ENCODE measurements at regions not wholly inside any gene's neighbourhood (a gene's known extent, or its start where the extent isn't known, plus 50 kb on each side); places are given as distances from the start of the nearest gene placed in this dataset.

DNA sequence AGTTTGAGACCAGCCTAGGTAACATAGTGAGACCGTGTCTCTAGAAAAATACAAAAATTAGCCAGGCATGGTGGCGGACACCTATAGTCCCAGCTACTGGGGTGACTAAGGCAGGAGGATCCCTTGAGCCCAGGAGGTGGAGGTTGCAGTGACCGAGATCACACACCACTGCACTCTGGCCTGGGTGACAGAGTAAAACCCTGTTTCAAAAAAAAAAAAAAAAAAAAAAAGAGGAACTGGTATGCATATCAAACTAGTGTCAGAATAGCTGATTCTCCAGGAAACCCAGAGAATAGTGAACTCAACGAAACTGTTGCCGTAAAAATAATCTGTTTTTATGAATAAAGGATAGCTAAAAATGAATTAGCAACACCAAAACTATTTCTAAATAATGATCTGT, 126.6 kb upstream of the BASP1 start:
- Mint-ChIP-seq H3K4me3 (no peak overlapping the region), H3K27me3 (no peaks in the 10 kb centered on the region), H3K4me1 (ENCODE audit: low read depth) (no peaks in the 10 kb centered on the region), H3K27ac (no peak overlapping the region), H3K36me3 (ENCODE audit: low read depth) (no peaks in the 10 kb centered on the region), H3K9me3 (peaks cover 1% of the 10 kb centered on the region)
- POLR2A ChIA-PET, result no interaction called here
- ATAC-seq (no peak), DNase-seq (no peak)
- CTCF ChIA-PET, result no interaction called here
- TF ChIP-seq, protein P1, sequence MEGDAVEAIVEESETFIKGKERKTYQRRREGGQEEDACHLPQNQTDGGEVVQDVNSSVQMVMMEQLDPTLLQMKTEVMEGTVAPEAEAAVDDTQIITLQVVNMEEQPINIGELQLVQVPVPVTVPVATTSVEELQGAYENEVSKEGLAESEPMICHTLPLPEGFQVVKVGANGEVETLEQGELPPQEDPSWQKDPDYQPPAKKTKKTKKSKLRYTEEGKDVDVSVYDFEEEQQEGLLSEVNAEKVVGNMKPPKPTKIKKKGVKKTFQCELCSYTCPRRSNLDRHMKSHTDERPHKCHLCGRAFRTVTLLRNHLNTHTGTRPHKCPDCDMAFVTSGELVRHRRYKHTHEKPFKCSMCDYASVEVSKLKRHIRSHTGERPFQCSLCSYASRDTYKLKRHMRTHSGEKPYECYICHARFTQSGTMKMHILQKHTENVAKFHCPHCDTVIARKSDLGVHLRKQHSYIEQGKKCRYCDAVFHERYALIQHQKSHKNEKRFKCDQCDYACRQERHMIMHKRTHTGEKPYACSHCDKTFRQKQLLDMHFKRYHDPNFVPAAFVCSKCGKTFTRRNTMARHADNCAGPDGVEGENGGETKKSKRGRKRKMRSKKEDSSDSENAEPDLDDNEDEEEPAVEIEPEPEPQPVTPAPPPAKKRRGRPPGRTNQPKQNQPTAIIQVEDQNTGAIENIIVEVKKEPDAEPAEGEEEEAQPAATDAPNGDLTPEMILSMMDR (IDR thresholded peaks at IDR 0.05), result no peak
- intact Hi-C loops (cut with micrococcal nuclease), result no loop called here

DNA sequence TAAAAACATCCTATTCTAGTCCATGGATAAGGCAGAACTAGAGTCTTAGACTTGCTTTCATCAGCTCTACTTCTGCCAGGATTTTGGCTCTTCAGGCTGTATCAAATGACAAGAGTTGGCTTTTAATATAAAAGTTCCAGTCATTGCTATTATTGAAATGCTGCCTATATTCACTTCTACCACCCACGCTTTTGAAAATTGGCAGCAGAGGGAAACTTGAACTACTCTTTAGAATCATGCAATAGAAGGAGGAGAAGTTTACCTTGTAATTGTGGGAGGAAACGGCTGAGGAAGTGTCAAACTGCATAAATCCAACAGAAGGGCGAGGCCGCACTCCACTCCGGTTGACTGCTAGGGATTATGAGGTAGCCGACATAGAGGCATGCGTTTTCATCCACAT, 122.6 kb upstream of the BASP1 start:
- no peaks in the 10 kb centered on the region for H3K4me1 Mint-ChIP-seq (ENCODE audit: low read depth)
- ATAC-seq, result no peak
- CTCF ChIA-PET, result no interaction called here

DNA sequence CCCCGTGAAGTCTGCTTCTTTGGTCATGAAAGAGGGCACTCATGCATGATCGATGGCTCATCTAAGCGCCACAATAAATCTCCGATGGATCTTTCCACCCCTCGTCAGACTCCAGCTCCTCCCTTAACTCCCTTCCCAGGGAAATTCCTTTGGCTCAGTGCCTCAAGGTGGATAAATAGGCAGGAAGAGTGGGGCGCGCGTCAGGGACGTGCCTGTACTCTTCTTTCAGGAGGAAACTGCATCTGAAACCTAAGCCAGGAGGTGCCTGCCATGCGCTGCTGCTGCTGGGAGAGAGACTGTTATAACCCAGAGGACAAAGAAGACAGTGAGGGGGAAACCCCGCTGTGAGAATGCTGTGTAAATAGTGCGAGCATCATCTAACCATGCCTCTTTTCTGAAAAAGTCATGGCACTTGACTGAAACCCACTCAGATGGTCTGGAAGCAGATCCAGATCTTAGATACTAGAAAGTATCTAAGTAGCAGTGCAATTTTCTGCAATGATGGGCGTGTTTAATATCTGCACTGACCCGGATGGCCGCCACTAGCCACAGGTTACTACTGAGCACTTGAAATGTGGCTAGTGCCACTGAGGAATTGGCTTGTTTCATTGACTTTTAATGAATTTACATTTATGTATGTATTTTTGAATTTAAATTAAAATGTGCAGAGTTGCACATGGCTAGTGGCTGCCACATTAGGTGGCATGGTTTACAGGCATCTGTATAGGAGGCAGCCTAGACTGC, 120.3 kb upstream of the BASP1 start:
- no peak for DNase-seq
- Mint-ChIP-seq H3K4me1 (ENCODE audit: low read depth) (no peaks in the 10 kb centered on the region), H3K27me3 (no peaks in the 10 kb centered on the region), H3K4me3 (no peak overlapping the region), H3K27ac (no peak overlapping the region), H3K9me3 (no peaks in the 10 kb centered on the region), H3K36me3 (ENCODE audit: low read depth) (no peaks in the 10 kb centered on the region)
- TF ChIP-seq, protein P1 (IDR thresholded peaks at IDR 0.05), result no peak
- intact Hi-C loops (cut with micrococcal nuclease), result no loop called here
- ATAC-seq, result no peak
- ChIA-PET POLR2A (no interaction called here), CTCF (interaction anchor here (0.8 kb wide), 1 partner anchor 93 kb away, joined by 3 read pairs; no protein-coding TSS in a partner anchor)

More for the DNA sequence above, 122.6 kb upstream of the BASP1 start:
- Mint-ChIP-seq H3K36me3 (ENCODE audit: low read depth) (no peaks in the 10 kb centered on the region), H3K9me3 (peaks cover 1% of the 10 kb centered on the region), H3K27me3 (no peaks in the 10 kb centered on the region), H3K27ac (no peak overlapping the region), H3K4me3 (no peak overlapping the region)
- intact Hi-C loops (cut with micrococcal nuclease), result no loop called here
- POLR2A ChIA-PET, result no interaction called here
- TF ChIP-seq, protein P1 (IDR thresholded peaks at IDR 0.05), result no peak
- no peak for DNase-seq

DNA sequence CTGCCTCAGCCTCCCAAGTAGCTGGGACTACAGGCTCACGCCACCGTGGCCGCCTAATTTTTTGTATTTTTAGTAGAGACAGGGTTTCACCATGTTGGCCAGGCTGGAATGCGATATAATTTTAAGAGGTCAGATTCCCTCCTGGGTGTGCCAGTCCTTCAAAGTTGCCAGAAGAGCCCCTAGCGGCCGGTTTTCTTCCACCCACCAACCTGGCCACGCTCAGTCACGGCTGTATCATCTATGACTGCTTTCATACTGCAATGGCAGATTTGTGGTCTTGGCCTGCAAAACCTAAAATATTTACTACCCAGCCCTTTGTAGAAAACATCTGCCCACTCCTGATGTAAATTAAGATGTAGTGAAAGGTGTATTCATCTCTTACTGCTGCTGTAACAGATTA, 117.5 kb upstream of the BASP1 start:
- Mint-ChIP-seq H3K9me3 (no peaks in the 10 kb centered on the region), H3K27me3 (no peaks in the 10 kb centered on the region), H3K27ac (no peak overlapping the region), H3K4me1 (ENCODE audit: low read depth) (no peaks in the 10 kb centered on the region), H3K36me3 (ENCODE audit: low read depth) (no peaks in the 10 kb centered on the region), H3K4me3 (no peak overlapping the region)
- TF ChIP-seq, protein P1 (IDR thresholded peaks at IDR 0.05), result no peak
- DNase-seq, result no peak
- POLR2A ChIA-PET, result no interaction called here
- ATAC-seq, result no peak
- intact Hi-C loops (cut with micrococcal nuclease), result no loop called here
- CTCF ChIA-PET, result no interaction called here

DNA sequence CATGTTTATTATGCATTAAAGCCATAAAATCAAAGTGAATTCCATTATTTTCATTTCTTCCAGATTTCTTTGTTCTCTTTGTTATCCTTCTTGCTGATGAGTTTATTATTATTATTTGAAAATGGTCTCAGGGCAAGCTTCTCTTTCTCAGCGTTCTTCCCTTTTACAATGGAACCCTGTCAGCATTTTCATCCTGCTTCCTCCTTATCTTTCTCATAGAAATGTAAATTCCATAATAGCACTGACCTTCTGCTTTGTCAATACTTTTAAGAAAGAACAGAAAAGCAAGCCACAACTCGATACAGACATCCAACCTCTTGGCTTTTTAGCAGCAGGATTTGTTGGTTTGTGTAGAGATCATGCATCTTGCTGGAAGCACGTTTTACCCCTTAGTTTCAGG, 114.0 kb upstream of the BASP1 start:
- CTCF ChIA-PET, result no interaction called here

More for the DNA sequence above, 114.0 kb upstream of the BASP1 start:
- no peaks in the 10 kb centered on the region for H3K27me3 Mint-ChIP-seq
- H3K36me3 Mint-ChIP-seq (ENCODE audit: low read depth), result no peaks in the 10 kb centered on the region
- ATAC-seq (no peak), DNase-seq (no peak)
- no peak overlapping the region for H3K27ac Mint-ChIP-seq
- intact Hi-C loops (cut with micrococcal nuclease), result no loop called here
- no peaks in the 10 kb centered on the region for H3K9me3 Mint-ChIP-seq
- TF ChIP-seq, protein P1 (IDR thresholded peaks at IDR 0.05), result no peak
- no peaks in the 10 kb centered on the region for H3K4me1 Mint-ChIP-seq (ENCODE audit: low read depth)
- POLR2A ChIA-PET, result no interaction called here
- no peak overlapping the region for H3K4me3 Mint-ChIP-seq

Measured in activated CD8-positive, alpha-beta T cell treated with anti-CD3 and anti-CD28 coated beads for 36 hours (primary cell).